H9 (cell line): ENCODE measurements at regions not wholly inside any gene's neighbourhood (a gene's known extent, or its start where the extent isn't known, plus 50 kb on each side); places are given as distances from the start of the nearest gene placed in this dataset.

Source experiments
- DNase-seq: peaks from one replicate; pipeline ENCODE4 v3.0.0-alpha.2; 2017
- H2AFZ ChIP-seq: one replicate; pipeline ENCODE4 v1.6.1; 2013; ENCODE audit warnings: mild to moderate bottlenecking, low read length, control low read depth, moderate library complexity
- H2AK5ac ChIP-seq: 2 replicates; pipeline ENCODE4 v1.6.1; 2013; ENCODE audit warnings: low read length, control low read depth, mixed read lengths; ENCODE audit not compliant: insufficient read length
- H2BK120ac ChIP-seq: one replicate; pipeline ENCODE4 v1.6.1; 2013; ENCODE audit warnings: low read depth, mild to moderate bottlenecking, low read length, control low read depth, inconsistent platforms; ENCODE audit not compliant: poor library complexity, severe bottlenecking
- H2BK12ac ChIP-seq: 2 replicates; pipeline ENCODE4 v1.6.1; 2013; ENCODE audit warnings: low read length, control low read depth, mixed read lengths, low read depth; ENCODE audit not compliant: insufficient read length
- H2BK15ac ChIP-seq: 2 replicates; pipeline ENCODE4 v1.6.1; 2013; ENCODE audit warnings: low read depth, low read length, control low read depth
- H2BK20ac ChIP-seq: one replicate; pipeline ENCODE4 v1.6.1; 2013; ENCODE audit warnings: low read depth, mild to moderate bottlenecking, low read length, control low read depth, inconsistent platforms; ENCODE audit not compliant: poor library complexity, severe bottlenecking
- H2BK5ac ChIP-seq: 2 replicates; pipeline ENCODE4 v1.6.1; 2013; ENCODE audit warnings: low read length, control low read depth, mixed read lengths; ENCODE audit not compliant: insufficient read length
- H3K14ac ChIP-seq: 2 replicates; pipeline ENCODE4 v1.6.1; 2013; ENCODE audit warnings: low read length, control low read depth; ENCODE audit not compliant: insufficient read depth
- H3K18ac ChIP-seq: 2 replicates; pipeline ENCODE4 v1.6.1; 2013; ENCODE audit warnings: low read depth, mild to moderate bottlenecking, mixed read lengths, low read length, control low read depth; ENCODE audit not compliant: insufficient read length
- H3K23ac ChIP-seq: 2 replicates; pipeline ENCODE4 v1.6.1; 2013; ENCODE audit warnings: low read length, control low read depth, mixed read lengths, low read depth; ENCODE audit not compliant: insufficient read length
- H3K23me2 ChIP-seq: 2 replicates; pipeline ENCODE4 v1.6.1; 2013; ENCODE audit warnings: low read depth, mild to moderate bottlenecking, mixed read lengths, low read length, control low read depth; ENCODE audit not compliant: insufficient read length, poor library complexity, severe bottlenecking
- H3K27ac ChIP-seq: 2 replicates; pipeline ENCODE4 v1.5.1; 2013; ENCODE audit warnings: low read length, control low read depth, mixed read lengths, low read depth; ENCODE audit not compliant: insufficient read length
- H3K27me3 ChIP-seq: 2 replicates; pipeline ENCODE4 v1.6.1; 2013; ENCODE audit warnings: low read length, control low read depth, inconsistent platforms; ENCODE audit not compliant: insufficient read depth
- H3K4ac ChIP-seq: 2 replicates; pipeline ENCODE4 v1.6.1; 2013; ENCODE audit warnings: low read depth, mild to moderate bottlenecking, control low read depth, inconsistent platforms, low read length, moderate library complexity
- H3K4me1 ChIP-seq: 2 replicates; pipeline ENCODE4 v1.6.1; 2013; ENCODE audit warnings: low read length, control low read depth, inconsistent platforms; ENCODE audit not compliant: insufficient read depth
- H3K4me2 ChIP-seq: 2 replicates; pipeline ENCODE4 v1.6.1; 2013; ENCODE audit warnings: low read length, control low read depth, mixed read lengths; ENCODE audit not compliant: insufficient read length, insufficient read depth
- H3K56ac ChIP-seq: 2 replicates; pipeline ENCODE4 v1.6.1; 2013; ENCODE audit warnings: low read depth, mild to moderate bottlenecking, mixed read lengths, low read length, control low read depth; ENCODE audit not compliant: insufficient read length
- H3K79me1 ChIP-seq: 2 replicates; pipeline ENCODE4 v1.6.1; 2013; ENCODE audit warnings: low read depth, mild to moderate bottlenecking, moderate library complexity, low read length, control low read depth, inconsistent platforms; ENCODE audit not compliant: insufficient read depth, poor library complexity, severe bottlenecking
- H3K79me2 ChIP-seq: 2 replicates; pipeline ENCODE4 v1.6.1; 2013; ENCODE audit warnings: low read length, control low read depth, inconsistent platforms; ENCODE audit not compliant: insufficient read depth
- H3K9ac ChIP-seq: 2 replicates; pipeline ENCODE4 v1.6.1; 2013; ENCODE audit warnings: low read length, control low read depth, mixed read lengths; ENCODE audit not compliant: insufficient read length; ENCODE audit errors: extremely low read depth
- H3K9me3 ChIP-seq: one replicate; pipeline ENCODE4 v1.6.1; 2013; ENCODE audit warnings: low read depth, low read length, inconsistent platforms; ENCODE audit not compliant: control insufficient read depth
- H3T11ph ChIP-seq: one replicate; pipeline ENCODE4 v1.6.1; 2013; ENCODE audit warnings: mild to moderate bottlenecking, low read length, control low read depth, inconsistent platforms
- H4K20me1 ChIP-seq: one replicate; pipeline ENCODE4 v1.6.1; 2013; ENCODE audit not compliant: control insufficient read depth, insufficient read length, insufficient read depth
- H4K5ac ChIP-seq: 2 replicates; pipeline ENCODE4 v1.6.1; 2013; ENCODE audit warnings: low read depth, mild to moderate bottlenecking, mixed read lengths, low read length, control low read depth; ENCODE audit not compliant: insufficient read length
- H4K8ac ChIP-seq: replicated peaks from 2 replicates; pipeline ENCODE4 v1.6.1; 2013; ENCODE audit warnings: low read length, control low read depth, mixed read lengths, low read depth; ENCODE audit not compliant: insufficient read length
- H4K91ac ChIP-seq: 2 replicates; pipeline ENCODE4 v1.6.1; 2013; ENCODE audit warnings: low read depth, mild to moderate bottlenecking, moderate library complexity, mixed read lengths, low read length, control low read depth; ENCODE audit not compliant: insufficient read length
- H3K27ac Mint-ChIP-seq, 3 experiments: 2 replicates in 2 of 3; 3 replicates in 1 of 3; pipeline ENCODE4 v1.8.0; 2020 to 2021; ENCODE audit warnings: mixed read lengths in 3 of 3, mild to moderate bottlenecking in 1 of 3, moderate library complexity in 1 of 3
- H3K27me3 Mint-ChIP-seq: 2 replicates; pipeline ENCODE4 v1.8.0; 2021; ENCODE audit warnings: low read depth, mild to moderate bottlenecking, moderate library complexity, mixed read lengths
- H3K36me3 Mint-ChIP-seq, 3 experiments: 2 replicates in 2 of 3; 3 replicates in 1 of 3; pipeline ENCODE4 v1.8.0; 2020 to 2021; ENCODE audit warnings: low read depth in 3 of 3, mixed read lengths in 3 of 3; ENCODE audit not compliant: insufficient read depth in 1 of 3
- H3K4me1 Mint-ChIP-seq, 2 experiments: 2 replicates each; pipeline ENCODE4 v1.8.0; 2020; ENCODE audit warnings: mixed read lengths in 2 of 2
- H3K4me3 Mint-ChIP-seq, 2 experiments: 2 replicates in 1 of 2; 3 replicates in 1 of 2; pipeline ENCODE4 v1.8.0; 2020 to 2021; ENCODE audit warnings: mild to moderate bottlenecking in 2 of 2, mixed read lengths in 2 of 2, moderate library complexity in 1 of 2
- H3K9me3 Mint-ChIP-seq, 2 experiments: 2 replicates in 1 of 2; 3 replicates in 1 of 2; pipeline ENCODE4 v1.8.0; 2020; ENCODE audit warnings: mild to moderate bottlenecking in 2 of 2, mixed read lengths in 2 of 2, moderate library complexity in 1 of 2
- WGBS: extraction: QIAGEN DNeasy Blood & Tissue Kit; methylation state at CpG from one replicate; pipeline ENCODE4 v1.1.7; 2013; ENCODE audit warnings: missing lambda C conversion rate, low lambda C conversion rate, mixed read lengths; ENCODE audit not compliant: insufficient read length; ENCODE audit errors: extremely low coverage; 5-methylcytosine and 5-hydroxymethylcytosine counted together
- TF ChIP-seq, protein P1 (sequence below): fragments of 200-600 bp; sonication (generic); conservative IDR thresholded peaks from 3 replicates; pipeline ENCODE4 v1.8.0; 2021; ENCODE audit warnings: antibody characterized with exemption, mild to moderate bottlenecking

DNA sequence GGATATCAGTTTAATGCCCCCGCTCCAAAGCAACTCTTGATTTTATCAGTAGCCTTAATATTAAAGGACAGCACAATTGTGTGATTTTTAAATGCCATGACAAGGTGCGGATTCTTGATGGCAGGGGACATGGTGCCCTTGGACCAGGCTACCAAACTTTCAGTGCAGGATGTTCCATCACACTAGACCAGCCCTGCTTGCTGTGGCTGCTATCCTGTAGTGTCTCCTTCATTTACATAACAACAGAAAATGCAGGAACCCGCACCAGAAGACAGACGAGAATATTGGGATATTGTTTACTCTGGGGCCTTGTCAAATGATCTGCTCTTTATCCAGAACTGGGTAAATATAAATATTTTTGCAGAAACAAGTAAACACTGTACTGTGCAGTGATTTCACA, 229.3 kb upstream of the PKN2 start:
- Histone ChIP-seq H3K18ac (no peak overlapping the region), H3T11ph (no peak overlapping the region), H2BK20ac (no peak overlapping the region), H4K91ac (no peak overlapping the region), H4K5ac (no peak overlapping the region), H3K9me3 (no peaks in the 10 kb centered on the region), H3K27me3 (no peaks in the 10 kb centered on the region), H3K4me1 (peaks cover 4% of the 10 kb centered on the region; the same call in 1 of the 2 replicates), H2AFZ (no peak overlapping the region), H3K79me2 (no peaks in the 10 kb centered on the region), H3K27ac (no peak overlapping the region), H3K23me2 (no peaks in the 10 kb centered on the region), H3K56ac (no peak overlapping the region), H3K4ac (no peak overlapping the region), H3K14ac (no peak overlapping the region), H2BK12ac (no peak overlapping the region), H4K8ac (no peak overlapping the region), H2AK5ac (no peak overlapping the region), H2BK5ac (no peak overlapping the region), H3K23ac (no peak overlapping the region), H3K9ac (no peak overlapping the region), H3K79me1 (no peaks in the 10 kb centered on the region), H2BK120ac (no peak overlapping the region), H4K20me1 (no peaks in the 10 kb centered on the region), H2BK15ac (no peak overlapping the region), H3K4me2 (no peak overlapping the region)
- no CpG with 5 or more reads among the region's 4 CpGs for WGBS
- H3K4me3 Mint-ChIP-seq: no peak overlapping the region
- DNase-seq: no peak
- H3K9me3 Mint-ChIP-seq: no peaks in the 10 kb centered on the region
- H3K27me3 Mint-ChIP-seq: no peaks in the 10 kb centered on the region
- TF ChIP-seq, protein P1, sequence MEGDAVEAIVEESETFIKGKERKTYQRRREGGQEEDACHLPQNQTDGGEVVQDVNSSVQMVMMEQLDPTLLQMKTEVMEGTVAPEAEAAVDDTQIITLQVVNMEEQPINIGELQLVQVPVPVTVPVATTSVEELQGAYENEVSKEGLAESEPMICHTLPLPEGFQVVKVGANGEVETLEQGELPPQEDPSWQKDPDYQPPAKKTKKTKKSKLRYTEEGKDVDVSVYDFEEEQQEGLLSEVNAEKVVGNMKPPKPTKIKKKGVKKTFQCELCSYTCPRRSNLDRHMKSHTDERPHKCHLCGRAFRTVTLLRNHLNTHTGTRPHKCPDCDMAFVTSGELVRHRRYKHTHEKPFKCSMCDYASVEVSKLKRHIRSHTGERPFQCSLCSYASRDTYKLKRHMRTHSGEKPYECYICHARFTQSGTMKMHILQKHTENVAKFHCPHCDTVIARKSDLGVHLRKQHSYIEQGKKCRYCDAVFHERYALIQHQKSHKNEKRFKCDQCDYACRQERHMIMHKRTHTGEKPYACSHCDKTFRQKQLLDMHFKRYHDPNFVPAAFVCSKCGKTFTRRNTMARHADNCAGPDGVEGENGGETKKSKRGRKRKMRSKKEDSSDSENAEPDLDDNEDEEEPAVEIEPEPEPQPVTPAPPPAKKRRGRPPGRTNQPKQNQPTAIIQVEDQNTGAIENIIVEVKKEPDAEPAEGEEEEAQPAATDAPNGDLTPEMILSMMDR: no peak
- peaks cover 18 to 19% of the 10 kb centered on the region in 2 experiments for H3K4me1 Mint-ChIP-seq
- H3K36me3 Mint-ChIP-seq: no peaks in the 10 kb centered on the region
- H3K27ac Mint-ChIP-seq: no peak overlapping the region
